ENCODE measurements at regions not wholly inside any gene's neighbourhood (a gene's known extent, or its start where the extent isn't known, plus 50 kb on each side); places are given as distances from the start of the nearest gene placed in this dataset.

- no peak for DNase-seq
Observed at GRCh38 chr13:109669234-109669612, 117.2 kb downstream of the IRS2 start.

DNA sequence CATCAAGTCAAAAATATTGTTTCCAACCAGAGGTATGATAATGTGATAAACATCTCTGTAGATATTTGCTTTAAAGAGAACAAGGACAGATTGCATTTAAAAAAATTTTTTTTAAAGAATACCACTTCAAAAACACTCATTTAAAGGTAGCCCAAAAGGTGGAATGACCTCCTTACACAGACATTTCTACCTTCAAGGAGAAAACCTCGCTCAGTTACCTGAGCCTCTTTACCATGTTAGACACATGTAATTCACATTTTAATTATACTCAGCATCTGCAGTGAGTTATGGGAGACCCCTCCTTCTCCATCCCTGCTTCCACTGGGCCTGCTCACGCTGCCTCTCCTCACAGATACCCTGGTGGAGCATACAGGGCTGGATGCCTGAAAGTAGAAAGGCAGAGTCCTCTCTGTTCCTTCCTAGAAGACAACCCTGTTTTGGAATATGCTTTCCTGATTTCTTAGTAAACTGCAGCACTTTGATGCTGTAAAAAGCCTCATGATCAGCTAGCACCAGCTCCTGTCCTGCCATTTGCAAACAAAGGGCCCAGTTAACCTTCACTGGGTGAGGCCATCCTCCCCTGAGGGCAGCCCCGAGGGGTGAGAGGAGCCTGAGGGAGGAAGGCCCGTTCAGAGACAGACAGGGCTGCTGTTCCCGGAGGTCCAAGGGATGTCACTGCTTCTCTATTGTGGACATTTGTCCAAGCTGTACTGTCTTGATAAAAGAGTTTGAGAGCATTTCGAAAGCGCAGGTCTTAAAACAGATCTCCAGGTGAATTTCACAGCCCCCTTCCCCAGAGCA lies 117.8 kb downstream of the IRS2 start:
- no peak for DNase-seq

GRCh38 chr13:109667807-109668291 lies 118.5 kb downstream of the IRS2 start:
- DNase-seq = no peak

- DNase-seq = no peak
Observed at GRCh38 chr13:109667056-109667455, 119.3 kb downstream of the IRS2 start.

- no peak for DNase-seq
Observed at GRCh38 chr13:109666656-109667055, 119.7 kb downstream of the IRS2 start.

DNA sequence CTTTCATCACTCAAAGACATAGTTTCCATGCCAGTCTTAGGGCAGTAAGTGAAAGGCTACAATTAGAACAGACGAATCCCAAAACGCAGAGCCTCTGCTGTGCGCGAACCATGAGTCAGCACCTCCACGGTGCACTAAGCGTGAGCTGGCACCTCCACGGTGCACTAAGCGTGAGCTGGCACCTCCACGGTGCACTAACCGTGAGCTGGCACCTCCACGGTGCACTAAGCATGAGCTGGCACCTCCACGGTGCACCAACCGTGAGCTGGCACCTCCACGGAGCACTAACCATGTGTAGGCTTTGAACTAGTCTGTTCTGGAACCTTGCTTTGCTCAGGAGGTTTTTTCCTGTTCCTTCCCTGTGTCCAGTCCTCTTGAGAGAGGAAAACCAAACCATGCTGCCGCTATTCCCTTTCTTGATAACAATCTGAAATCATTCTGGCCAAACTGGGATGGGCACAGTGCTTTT lies 120.6 kb downstream of the IRS2 start:
- DNase-seq = no peak

DNA sequence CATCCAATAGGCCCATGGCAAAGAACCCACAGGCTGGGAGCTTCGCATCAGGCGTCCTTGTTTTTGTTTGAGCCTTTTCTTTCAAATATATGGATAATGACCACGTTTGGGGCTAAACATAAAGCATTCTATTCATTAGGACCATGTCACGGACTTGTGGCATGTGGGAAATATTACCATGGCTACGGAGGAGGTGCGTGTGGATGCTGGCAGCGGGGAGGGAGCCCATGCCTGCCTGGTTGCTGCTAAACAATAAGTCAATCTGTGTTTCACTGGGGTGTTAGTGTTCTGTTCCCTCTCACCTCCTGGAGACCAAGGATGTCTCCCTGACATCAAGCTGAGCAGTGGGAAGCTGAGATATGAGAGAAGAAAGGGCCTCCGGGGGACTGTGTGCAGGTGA lies 121.1 kb downstream of the IRS2 start:
- no peak for DNase-seq

DNA sequence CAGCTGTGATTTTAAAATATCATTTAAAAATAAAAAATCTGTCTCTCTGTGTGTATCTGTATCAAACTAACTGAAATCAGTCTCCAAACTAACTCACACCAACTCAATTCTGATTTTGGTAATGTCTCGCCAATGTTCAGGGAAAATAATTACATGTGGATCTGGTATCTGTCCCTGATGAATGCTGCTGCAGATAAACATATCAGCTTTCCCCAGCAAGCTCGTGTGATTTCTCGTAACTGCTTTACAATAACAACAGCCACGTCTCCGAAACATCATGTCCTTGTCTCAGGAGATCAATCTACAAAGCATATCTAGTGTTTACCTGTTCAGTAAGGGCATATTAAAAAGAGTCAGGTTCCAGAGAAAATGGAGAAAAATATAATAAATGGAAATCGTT lies 129.0 kb downstream of the IRS2 start:
- DNase-seq = no peak

DNA sequence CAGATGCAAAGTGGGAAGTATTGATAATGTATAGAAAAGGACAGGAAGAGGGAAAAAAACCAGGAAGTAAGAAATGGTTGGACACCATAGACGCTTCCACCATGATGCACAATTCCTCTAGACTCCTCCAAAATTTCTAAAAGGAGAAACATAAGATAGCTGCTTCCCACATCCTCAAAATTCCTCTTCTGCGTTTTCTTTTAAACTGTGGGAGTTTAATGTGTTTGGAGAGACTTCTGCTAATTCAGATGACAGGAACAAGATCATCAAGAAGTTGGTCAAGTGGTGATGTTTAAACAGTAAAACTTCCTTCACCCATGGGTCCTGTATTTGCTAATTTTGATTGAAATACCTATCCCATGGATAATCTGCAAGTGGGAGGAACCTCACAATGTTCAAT lies 130.2 kb downstream of the IRS2 start:
- DNase-seq = no peak

DNA sequence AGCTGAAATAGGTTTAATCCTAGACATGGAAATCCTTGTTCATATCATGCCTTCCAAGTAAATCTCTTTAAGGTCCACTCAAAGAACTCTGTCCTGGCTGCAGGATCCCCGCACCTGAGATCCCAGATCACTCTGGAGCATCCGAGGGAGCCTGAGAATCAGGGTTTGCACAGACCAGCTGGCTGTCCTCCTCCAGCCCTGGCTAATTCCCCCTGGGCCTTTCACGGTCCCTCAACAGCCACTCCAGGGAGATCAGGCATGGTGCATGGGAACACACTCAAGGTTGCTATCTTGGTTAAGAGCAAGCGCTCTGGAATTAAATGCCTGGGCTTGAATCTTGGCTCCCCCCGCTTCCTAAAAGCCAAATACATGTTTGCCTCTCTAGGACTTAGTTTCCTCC lies 130.8 kb downstream of the IRS2 start:
- DNase-seq = no peak

DNA sequence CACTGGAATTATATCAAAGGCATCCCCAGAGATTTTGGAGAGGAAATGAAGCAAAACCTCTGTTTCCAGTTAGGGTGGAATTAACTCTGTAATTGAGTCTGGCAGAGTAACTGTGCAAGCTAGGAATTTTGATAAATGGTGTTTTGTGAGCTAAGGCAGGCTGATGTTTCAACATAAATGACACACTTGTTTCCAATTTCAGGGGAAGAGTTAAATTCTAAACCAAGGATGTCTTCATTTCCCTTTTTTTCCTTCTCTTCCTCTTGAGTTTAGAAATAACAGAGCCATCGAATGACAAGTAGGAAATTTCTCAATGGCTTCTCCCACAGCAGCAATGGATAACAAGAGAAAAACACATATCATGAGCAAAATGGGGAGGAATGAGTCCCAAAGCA lies 131.2 kb downstream of the IRS2 start:
- no peak for DNase-seq

- DNase-seq = no peak
Observed at GRCh38 chr13:109654341-109655205, 131.8 kb downstream of the IRS2 start.

DNA sequence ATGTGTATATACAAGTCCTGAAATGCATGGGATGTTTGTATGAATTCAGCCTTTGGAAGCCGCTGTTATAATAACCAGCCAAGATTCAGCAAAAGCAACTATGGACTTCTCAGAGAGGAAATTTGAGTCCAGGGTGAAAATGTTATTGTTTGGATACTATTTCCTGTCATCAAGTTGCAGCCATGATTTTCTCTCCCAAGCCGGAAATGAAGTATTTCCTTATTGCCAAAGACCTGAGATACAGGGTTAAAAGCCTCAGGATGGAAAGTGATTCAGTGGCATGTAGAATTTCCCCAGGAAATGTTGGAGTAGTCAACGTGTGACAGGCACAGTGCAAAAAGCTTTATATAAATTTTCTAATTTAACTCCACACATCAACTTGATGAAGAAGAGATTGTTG lies 133.9 kb downstream of the IRS2 start:
- no peak for DNase-seq

GRCh38 chr13:109651854-109652253 lies 134.5 kb downstream of the IRS2 start:
- DNase-seq = no peak

DNA sequence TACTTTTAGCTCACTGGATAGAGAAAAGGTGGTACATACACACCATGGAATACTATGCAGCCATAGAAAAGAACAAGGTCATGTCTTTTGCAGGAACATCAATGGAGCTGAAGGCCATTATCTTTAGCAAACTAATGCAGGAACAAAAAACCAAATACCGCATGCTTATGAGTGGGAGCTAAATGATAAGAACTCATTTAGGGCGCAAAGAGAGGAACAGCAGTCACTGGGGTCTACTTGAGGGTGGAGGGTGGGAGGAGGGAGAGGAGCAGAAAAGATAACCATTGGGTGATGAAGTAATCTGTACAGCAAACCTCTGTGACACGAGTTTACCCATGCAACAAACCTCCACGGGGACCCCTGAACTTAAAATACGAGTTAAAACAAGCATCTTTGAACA lies 135.1 kb downstream of the IRS2 start:
- DNase-seq = no peak

GRCh38 chr13:109650861-109651260 lies 135.5 kb downstream of the IRS2 start:
- DNase-seq = no peak

DNA sequence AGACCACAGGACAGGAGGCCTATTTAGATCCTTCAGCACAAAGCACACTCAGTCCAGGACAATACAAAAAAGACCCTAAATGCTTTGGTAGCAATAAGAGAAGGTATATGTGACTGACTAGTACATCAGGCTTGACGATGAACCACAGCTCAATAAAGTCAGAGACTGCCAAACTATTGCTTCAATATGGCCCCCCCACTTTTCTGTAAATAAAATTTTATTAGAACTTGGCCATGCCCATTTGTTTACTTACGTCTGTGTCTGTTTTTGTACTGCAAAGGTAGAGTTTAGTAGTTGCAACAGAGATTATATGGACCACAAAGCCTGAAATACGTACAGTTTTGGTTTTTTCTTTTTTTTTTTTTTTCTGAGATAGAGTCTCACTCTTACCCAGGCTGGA lies 136.7 kb downstream of the IRS2 start:
- DNase-seq = no peak

DNA sequence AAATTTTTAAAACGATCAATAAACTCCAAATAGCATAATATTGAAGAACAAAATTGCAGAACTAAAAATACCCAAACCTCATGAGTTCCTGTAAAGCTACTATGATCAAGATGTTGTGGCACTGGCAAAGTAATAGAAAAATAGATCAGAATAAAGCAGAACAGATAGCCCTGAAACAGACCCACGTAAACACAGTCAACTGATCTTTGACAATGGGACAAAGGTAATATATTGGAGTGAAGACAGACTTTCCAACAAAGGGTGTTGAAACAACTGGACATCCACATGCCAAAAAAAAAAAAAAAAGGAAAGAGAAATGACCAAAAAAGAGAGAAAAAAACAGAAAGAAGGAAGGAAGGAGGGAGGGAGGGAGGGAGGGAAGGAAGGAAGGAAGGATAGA lies 138.7 kb downstream of the IRS2 start:
- no peak for DNase-seq

DNA sequence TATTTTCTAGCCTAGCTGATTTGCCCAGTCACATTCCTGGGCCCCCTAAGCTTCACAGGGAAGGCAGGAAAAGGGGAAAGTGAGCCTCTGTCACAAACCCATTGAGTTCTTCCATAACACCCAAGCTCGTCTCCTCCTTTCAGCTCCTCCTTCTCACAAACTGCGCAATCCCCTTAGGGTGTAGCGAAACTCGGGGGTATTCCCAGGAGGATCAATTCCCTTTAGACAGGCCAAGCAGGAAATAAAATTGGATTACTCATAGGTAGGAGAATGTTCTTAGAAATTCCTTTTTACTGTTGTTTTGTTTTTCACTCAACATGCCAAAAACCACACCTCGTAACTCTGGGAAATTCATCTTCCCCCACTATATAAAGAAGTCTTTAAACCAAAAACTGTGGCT lies 139.3 kb downstream of the IRS2 start:
- no peak for DNase-seq

DNA sequence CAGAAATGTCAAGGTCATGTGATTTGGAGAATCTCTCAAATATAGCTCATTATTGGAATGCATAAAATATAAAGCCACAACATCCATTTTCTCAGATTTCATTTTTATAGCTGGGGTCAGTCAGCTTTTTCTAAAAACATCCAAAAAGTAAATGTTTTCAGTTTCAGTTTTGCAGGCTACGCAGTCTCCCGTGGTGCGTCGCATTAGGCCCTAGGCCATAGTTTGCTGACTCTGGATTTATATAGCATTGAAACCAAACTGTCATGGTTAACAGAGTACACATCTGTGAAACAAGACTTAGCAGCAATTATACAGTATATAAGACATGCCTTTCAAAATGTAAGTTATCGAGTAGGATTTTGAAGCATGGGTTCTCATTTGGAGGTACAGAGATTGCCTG lies 140.0 kb downstream of the IRS2 start:
- no peak for DNase-seq

DNA sequence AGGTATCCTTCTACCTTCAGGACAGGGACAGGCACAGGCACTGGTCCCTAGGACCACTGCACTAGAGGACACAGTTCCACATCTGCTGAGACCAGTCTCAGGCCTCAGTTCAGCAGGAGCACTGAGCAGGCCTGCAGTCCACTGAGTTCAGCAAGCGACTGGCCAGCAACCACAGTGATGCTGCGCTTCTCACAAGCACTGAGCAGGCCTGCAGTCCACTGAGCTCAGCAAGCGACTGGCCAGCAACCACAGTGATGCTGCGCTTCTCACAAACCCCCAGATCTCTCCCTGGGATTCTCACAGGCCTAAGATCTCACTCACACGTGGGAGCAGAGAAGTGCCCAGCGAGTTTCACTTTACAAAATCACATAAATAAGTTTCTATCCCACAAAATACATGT lies 140.6 kb downstream of the IRS2 start:
- no peak for DNase-seq

DNA sequence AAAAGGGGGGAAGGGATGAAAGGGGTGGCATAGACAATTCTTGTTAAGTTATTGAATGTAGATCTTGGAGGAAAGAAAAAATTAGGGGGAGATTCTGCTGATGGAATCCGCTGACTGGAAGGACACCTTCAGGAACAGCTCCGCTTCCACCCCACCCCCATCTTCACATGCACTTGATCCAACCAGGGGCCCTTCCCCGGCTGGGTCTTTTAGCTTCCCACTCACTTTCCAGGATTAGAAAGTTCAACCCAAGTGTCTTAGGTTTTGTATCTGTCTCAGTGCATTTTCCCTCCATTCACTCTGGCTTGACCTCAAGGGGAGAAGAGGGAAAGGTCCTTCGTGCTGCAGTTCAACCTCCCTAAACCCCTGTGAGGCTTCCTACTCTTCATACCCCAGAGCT lies 141.4 kb downstream of the IRS2 start:
- DNase-seq = no peak

DNA sequence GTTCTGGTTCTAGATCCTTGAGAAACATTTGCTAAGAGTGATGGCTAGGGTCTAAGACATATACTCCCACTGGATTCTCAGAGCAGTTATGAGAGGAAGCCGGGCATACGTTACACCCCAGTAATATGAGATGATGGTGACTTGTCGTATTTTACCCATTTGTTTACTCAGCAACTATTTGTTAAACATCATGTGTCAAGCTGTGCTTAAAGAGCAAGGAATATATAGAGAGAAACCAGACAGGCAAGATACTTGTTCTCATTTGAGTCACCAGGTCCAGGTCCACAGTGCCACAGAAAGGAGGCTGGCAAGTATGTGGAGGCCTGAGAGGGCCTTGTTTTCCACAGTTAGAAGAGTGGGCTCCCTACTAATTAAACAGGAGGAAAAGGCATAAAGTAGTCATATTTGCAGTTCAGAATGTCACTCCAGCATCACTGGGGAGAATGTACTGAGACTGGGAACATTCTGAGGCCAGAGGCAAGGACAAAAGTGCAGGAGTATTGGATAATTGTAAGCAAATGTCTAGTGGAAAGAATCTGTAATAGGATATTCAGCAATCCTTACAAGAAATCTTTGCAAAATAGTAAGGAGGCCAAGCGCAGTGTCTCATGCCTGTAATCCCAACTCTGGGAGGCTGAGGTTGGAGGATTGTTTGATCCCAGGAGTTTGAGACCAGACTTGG lies 142.2 kb downstream of the IRS2 start:
- no peak for DNase-seq

GRCh38 chr13:109642358-109642757 lies 144.0 kb downstream of the IRS2 start:
- DNase-seq = no peak

Data from activated T-cell treated with anti-CD3 and anti-CD28 coated beads, Interleukin-2, amount 50 U/mL, for 1 hour (primary cell).